ENCODE measurements at regions not wholly inside any gene's neighbourhood (a gene's known extent, or its start where the extent isn't known, plus 50 kb on each side); places are given as distances from the start of the nearest gene placed in this dataset.
"Not testable (repeated sequence)": the region's sequence is repeated elsewhere in the genome, so short reads cannot be mapped to it uniquely, and the experiment has no call there.

DNA sequence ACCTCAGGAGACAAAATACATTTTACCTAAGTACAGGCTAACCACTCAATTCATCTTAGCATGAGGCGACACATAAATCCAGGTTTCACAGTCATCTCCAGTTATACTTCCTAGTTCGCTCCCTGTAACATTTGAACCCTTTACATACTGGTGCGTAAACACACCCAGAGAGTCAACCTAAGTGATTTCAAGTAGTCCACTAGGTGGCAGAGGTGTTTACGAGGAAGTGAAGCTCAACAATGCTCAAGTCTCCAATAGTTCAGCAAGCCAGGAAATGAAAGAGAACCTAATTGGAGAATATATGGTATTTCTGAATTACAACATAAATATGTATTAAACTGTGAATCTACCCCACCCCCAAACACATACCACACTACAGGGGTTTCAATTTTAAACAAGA is 76.3 kb upstream of the ABCB5 start:
- TF ChIP-seq, protein P1, sequence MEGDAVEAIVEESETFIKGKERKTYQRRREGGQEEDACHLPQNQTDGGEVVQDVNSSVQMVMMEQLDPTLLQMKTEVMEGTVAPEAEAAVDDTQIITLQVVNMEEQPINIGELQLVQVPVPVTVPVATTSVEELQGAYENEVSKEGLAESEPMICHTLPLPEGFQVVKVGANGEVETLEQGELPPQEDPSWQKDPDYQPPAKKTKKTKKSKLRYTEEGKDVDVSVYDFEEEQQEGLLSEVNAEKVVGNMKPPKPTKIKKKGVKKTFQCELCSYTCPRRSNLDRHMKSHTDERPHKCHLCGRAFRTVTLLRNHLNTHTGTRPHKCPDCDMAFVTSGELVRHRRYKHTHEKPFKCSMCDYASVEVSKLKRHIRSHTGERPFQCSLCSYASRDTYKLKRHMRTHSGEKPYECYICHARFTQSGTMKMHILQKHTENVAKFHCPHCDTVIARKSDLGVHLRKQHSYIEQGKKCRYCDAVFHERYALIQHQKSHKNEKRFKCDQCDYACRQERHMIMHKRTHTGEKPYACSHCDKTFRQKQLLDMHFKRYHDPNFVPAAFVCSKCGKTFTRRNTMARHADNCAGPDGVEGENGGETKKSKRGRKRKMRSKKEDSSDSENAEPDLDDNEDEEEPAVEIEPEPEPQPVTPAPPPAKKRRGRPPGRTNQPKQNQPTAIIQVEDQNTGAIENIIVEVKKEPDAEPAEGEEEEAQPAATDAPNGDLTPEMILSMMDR (IDR thresholded peaks at IDR 0.05; ENCODE audit: unreplicated experiment): no peak
- no peaks in the 10 kb centered on the region for H3K27me3 Mint-ChIP-seq (ENCODE audit: unreplicated experiment)
- H3K27ac Mint-ChIP-seq (ENCODE audit: unreplicated experiment): no peak overlapping the region
- DNase-seq (ENCODE audit: low spot score): no peak
- H3K36me3 Mint-ChIP-seq (ENCODE audit: low read depth, unreplicated experiment): no peaks in the 10 kb centered on the region
- no peak overlapping the region for H3K4me3 Mint-ChIP-seq (ENCODE audit: unreplicated experiment)
- no peaks in the 10 kb centered on the region for H3K9me3 Mint-ChIP-seq (ENCODE audit: unreplicated experiment)
- H3K4me1 Mint-ChIP-seq (ENCODE audit: unreplicated experiment): no peaks in the 10 kb centered on the region

DNA sequence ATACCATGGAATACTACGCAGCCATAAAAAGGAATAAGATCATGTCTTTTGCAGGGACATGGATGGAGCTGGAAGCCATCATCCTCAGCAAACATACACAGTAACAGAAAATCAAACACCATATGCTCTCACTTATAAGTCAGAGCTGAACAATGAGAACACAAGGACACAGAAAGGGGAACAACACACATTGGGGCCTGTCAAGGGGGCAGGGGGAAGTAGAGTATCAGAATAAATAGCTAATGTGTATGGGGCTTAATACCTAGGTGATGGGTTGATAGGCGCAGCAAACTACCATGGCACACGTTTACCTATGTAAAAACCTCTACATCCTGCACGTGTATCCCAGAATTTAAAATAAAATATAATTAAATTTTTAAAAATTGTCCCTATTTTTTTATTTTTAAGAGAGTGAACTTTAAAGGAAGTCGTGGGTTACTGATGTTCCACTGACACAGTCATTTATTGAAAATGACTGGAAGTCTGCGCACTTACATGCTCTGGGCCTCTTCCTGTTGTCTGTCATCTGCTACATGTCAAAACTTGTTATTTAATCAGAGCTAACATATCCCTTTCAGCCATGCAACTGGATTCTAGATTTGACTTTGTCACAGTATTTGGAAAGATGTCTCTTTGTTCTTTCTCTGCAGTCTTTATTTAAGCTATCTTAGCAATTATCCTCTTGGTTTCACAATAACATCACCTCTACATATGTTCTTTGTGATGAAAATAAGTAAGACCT is 73.7 kb upstream of the ABCB5 start:
- Mint-ChIP-seq H3K4me3 (ENCODE audit: unreplicated experiment) (no peak overlapping the region), H3K27me3 (ENCODE audit: unreplicated experiment) (no peaks in the 10 kb centered on the region), H3K9me3 (ENCODE audit: unreplicated experiment) (no peaks in the 10 kb centered on the region), H3K36me3 (ENCODE audit: low read depth, unreplicated experiment) (no peaks in the 10 kb centered on the region), H3K27ac (ENCODE audit: unreplicated experiment) (no peak overlapping the region), H3K4me1 (ENCODE audit: unreplicated experiment) (no peaks in the 10 kb centered on the region)
- DNase-seq (ENCODE audit: low spot score): no peak
- TF ChIP-seq, protein P1 (IDR thresholded peaks at IDR 0.05; ENCODE audit: unreplicated experiment): no peak

DNA sequence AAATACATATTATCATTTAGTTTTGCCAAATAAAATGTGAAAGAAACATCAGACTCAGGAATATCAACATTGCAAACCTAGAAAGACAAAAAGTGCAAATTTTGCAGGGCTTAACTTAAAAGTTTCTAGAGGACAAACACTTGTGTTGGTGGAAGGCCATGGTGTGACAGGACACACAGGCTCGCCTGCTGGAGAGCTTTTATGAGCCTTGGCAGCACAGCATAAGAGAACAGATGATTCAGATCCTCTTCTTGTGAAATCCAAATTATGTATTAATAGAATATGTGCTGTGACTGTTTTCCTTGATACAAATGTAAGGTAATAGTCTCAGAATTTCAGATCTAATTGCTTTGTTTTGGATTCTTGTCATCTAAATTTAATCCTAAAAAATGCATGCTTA is 72.9 kb upstream of the ABCB5 start:
- H3K27me3 Mint-ChIP-seq (ENCODE audit: unreplicated experiment): peaks cover 2% of the 10 kb centered on the region
- DNase-seq (ENCODE audit: low spot score): no peak
- peaks cover 4% of the 10 kb centered on the region for H3K36me3 Mint-ChIP-seq (ENCODE audit: low read depth, unreplicated experiment)
- H3K4me3 Mint-ChIP-seq (ENCODE audit: unreplicated experiment): no peak overlapping the region
- TF ChIP-seq, protein P1 (IDR thresholded peaks at IDR 0.05; ENCODE audit: unreplicated experiment): no peak
- no peak overlapping the region for H3K27ac Mint-ChIP-seq (ENCODE audit: unreplicated experiment)
- no peaks in the 10 kb centered on the region for H3K9me3 Mint-ChIP-seq (ENCODE audit: unreplicated experiment)
- no peaks in the 10 kb centered on the region for H3K4me1 Mint-ChIP-seq (ENCODE audit: unreplicated experiment)

DNA sequence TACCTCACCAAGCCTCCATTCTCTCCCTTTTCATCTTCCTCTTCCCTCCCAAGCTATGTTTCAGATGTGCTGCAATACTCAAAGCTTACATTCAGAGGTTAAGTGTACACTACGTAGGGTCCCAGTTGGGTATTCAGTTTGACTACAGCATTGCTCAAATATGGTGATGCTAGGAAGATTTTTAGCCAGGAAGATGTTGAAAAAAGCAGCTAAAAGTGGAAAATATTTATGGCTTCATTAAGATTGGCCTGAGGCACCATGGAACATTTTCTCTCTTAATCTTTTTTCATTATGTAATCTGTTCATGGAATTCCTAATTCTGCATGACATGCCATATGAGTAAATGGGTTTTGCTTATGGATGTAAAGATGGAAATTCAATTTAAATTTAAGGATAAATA is 72.0 kb upstream of the ABCB5 start:
- TF ChIP-seq, protein P1 (IDR thresholded peaks at IDR 0.05; ENCODE audit: unreplicated experiment): no peak
- Mint-ChIP-seq H3K36me3 (ENCODE audit: low read depth, unreplicated experiment) (peaks cover 4% of the 10 kb centered on the region), H3K4me3 (ENCODE audit: unreplicated experiment) (no peak overlapping the region), H3K27me3 (ENCODE audit: unreplicated experiment) (peaks cover 2% of the 10 kb centered on the region), H3K4me1 (ENCODE audit: unreplicated experiment) (no peaks in the 10 kb centered on the region), H3K9me3 (ENCODE audit: unreplicated experiment) (no peaks in the 10 kb centered on the region), H3K27ac (ENCODE audit: unreplicated experiment) (no peak overlapping the region)
- no peak for DNase-seq (ENCODE audit: low spot score)

DNA sequence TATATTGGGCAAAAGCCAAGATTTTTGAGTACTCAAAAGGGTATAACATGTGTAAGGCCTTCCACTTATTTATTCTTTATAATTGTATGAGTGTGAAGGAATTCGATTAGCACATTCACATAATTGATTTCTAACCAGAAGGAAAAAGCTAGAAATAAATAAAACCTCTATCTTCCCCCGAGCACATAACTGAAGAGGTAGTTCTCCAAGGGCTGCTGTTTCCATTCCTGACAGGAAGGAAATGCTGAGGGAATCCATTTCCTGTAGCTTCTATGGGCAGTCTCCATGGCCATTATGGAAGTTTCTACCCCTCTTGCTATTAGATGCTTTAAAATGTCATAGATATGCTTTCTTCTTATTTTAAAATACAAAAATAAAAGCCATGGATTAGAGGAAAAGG is 70.5 kb upstream of the ABCB5 start:
- Mint-ChIP-seq H3K27me3 (ENCODE audit: unreplicated experiment) (peaks cover 2% of the 10 kb centered on the region), H3K4me3 (ENCODE audit: unreplicated experiment) (no peak overlapping the region), H3K4me1 (ENCODE audit: unreplicated experiment) (no peaks in the 10 kb centered on the region), H3K27ac (ENCODE audit: unreplicated experiment) (no peak overlapping the region), H3K36me3 (ENCODE audit: low read depth, unreplicated experiment) (peaks cover 4% of the 10 kb centered on the region), H3K9me3 (ENCODE audit: unreplicated experiment) (no peaks in the 10 kb centered on the region)
- no peak for DNase-seq (ENCODE audit: low spot score)
- TF ChIP-seq, protein P1 (IDR thresholded peaks at IDR 0.05; ENCODE audit: unreplicated experiment): no peak

DNA sequence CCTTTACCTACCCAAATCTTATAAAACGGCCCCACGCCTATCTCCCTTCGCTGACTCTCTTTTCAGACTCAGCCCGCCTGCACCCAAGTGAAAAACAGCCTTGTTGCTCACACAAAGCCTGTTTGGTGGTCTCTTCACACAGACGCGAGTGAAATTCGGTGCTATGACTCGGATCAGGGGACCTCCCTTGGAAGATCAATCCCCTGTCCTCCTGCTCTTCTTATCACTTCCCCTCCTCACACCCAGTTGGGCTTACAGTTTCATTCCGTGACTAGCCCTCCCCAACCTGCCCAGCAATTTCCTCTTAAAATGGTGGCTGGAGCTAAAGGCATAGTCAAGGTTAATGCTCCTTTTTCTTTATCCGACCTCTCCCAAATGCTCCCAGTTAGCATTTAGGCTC is 68.5 kb upstream of the ABCB5 start:
- H3K4me1 Mint-ChIP-seq (ENCODE audit: unreplicated experiment); DNase-seq (ENCODE audit: low spot score); H3K27ac Mint-ChIP-seq (ENCODE audit: unreplicated experiment); H3K27me3 Mint-ChIP-seq (ENCODE audit: unreplicated experiment); H3K36me3 Mint-ChIP-seq (ENCODE audit: low read depth, unreplicated experiment); H3K9me3 Mint-ChIP-seq (ENCODE audit: unreplicated experiment); H3K4me3 Mint-ChIP-seq (ENCODE audit: unreplicated experiment): not testable (repeated sequence)

Data from endothelial cell (in vitro differentiated cells).